B cell (primary cell): ENCODE measurements at regions not wholly inside any gene's neighbourhood (a gene's known extent, or its start where the extent isn't known, plus 50 kb on each side); places are given as distances from the start of the nearest gene placed in this dataset.

Experiments used
- ATAC-seq: fragments of 200-7000 bp; cut with Tn5 transposase; one replicate; pipeline ENCODE4 v1.10.0; 2021; ENCODE audit warnings: low read depth, mild to moderate bottlenecking, moderate number of reproducible peaks, moderate library complexity
- CTCF ChIA-PET: fragments of 350-600 bp; sonication (Branson Sonifier 250); formaldehyde crosslinking; loops from one replicate; lab custom pipeline; 2021; ENCODE audit warnings: antibody characterized with exemption, inconsistent platforms; lab: Charles Lee
- POLR2A ChIA-PET: fragments of 350-600 bp; sonication (Branson Sonifier 250); formaldehyde crosslinking; loops from one replicate; lab custom pipeline; 2021; ENCODE audit warnings: antibody characterized with exemption; lab: Charles Lee
- DNase-seq: peaks from one replicate; pipeline ENCODE4 v3.0.0; 2013
- H2AFZ ChIP-seq: 2 replicates; pipeline ENCODE4 v1.6.1; 2012; ENCODE audit warnings: mild to moderate bottlenecking, low read depth, low read length; ENCODE audit not compliant: insufficient read depth, poor library complexity, severe bottlenecking
- H3K27ac ChIP-seq, 2 donors: 1 replicate in 1 of 2; 2 replicates in 1 of 2; pipeline ENCODE4 v1.5.1; 2012 to 2013; ENCODE audit warnings: low read length in 2 of 2, mild to moderate bottlenecking in 2 of 2, moderate library complexity in 1 of 2
- H3K27me3 ChIP-seq, 4 experiments: fragments of 200-600 bp in 1 of 4; sonication (generic) in 1 of 4; replicated peaks in 1 of 4; 1 replicate in 2 of 4; 2 replicates in 2 of 4; pipeline versions ENCODE4 v1.6.1 to v1.7.0; 2013 to 2016; ENCODE audit warnings: low read length in 3 of 4, mild to moderate bottlenecking in 2 of 4, mixed read lengths in 1 of 4, moderate library complexity in 1 of 4; ENCODE audit not compliant: insufficient read depth in 4 of 4, control insufficient read depth in 3 of 4; ENCODE audit errors: control extremely low read depth in 1 of 4
- H3K36me3 ChIP-seq, 2 experiments: replicated peaks in 1 of 2; 1 replicate in 1 of 2; 2 replicates in 1 of 2; pipeline versions ENCODE4 v1.6.1 to v1.7.1; 2013; ENCODE audit warnings: low read length in 1 of 2; ENCODE audit not compliant: insufficient read depth in 2 of 2, control insufficient read depth in 1 of 2; ENCODE audit errors: control extremely low read depth in 1 of 2, extremely low read depth in 1 of 2
- H3K4me1 ChIP-seq, 2 donors: fragments of 200-600 bp in 1 of 2; sonication (generic) in 1 of 2; 1 replicate in 1 of 2; 2 replicates in 1 of 2; pipeline versions ENCODE4 v1.5.1 to v1.6.1; 2013 to 2017; ENCODE audit warnings: low read length in 2 of 2; ENCODE audit not compliant: control insufficient read depth in 2 of 2, insufficient read depth in 2 of 2
- H3K4me2 ChIP-seq: replicated peaks from 2 replicates; pipeline ENCODE3; 2012; ENCODE audit warnings: mild to moderate bottlenecking, low read depth, low read length; ENCODE audit not compliant: poor library complexity, severe bottlenecking
- H3K4me3 ChIP-seq, 5 experiments: fragments of 200-600 bp in 1 of 5; sonication (generic) in 1 of 5; 1 replicate in 3 of 5; 2 replicates in 2 of 5; pipeline versions ENCODE4 v1.5.1 to v1.7.0; 2011 to 2016; ENCODE audit warnings: low read length in 4 of 5, mild to moderate bottlenecking in 4 of 5, low read depth in 2 of 5, control low read depth in 1 of 5, moderate library complexity in 1 of 5; ENCODE audit not compliant: insufficient read depth in 1 of 5; ENCODE audit errors: control extremely low read depth in 1 of 5, extremely low read depth in 1 of 5
- H3K79me2 ChIP-seq: fragments of 200-600 bp; sonication (generic); one replicate; pipeline ENCODE4 v1.6.0; 2016; ENCODE audit warnings: low read length; ENCODE audit not compliant: control insufficient read depth, insufficient read depth
- H3K9ac ChIP-seq: fragments of 200-600 bp; sonication (generic); 2 replicates; pipeline ENCODE4 v1.6.1; 2017; ENCODE audit warnings: mild to moderate bottlenecking, low read length, moderate library complexity
- H3K9me3 ChIP-seq, 3 donors: one replicate each; pipeline versions ENCODE4 v1.6.1 to v1.7.1; 2013; ENCODE audit warnings: low read length in 2 of 3; ENCODE audit not compliant: control insufficient read depth in 2 of 3, insufficient read depth in 1 of 3; ENCODE audit errors: control extremely low read depth in 1 of 3
- H4K20me1 ChIP-seq: 2 replicates; pipeline ENCODE4 v1.6.0; 2012; ENCODE audit warnings: mild to moderate bottlenecking, low read length; ENCODE audit not compliant: insufficient read depth, control insufficient read depth, poor library complexity, severe bottlenecking
- H3K27ac Mint-ChIP-seq: one replicate; pipeline ENCODE4 v1.8.0; 2021; ENCODE audit warnings: mixed read lengths
- H3K27me3 Mint-ChIP-seq: one replicate; pipeline ENCODE4 v1.8.0; 2021; ENCODE audit warnings: mixed read lengths
- H3K4me1 Mint-ChIP-seq: one replicate; pipeline ENCODE4 v1.8.0; 2021; ENCODE audit warnings: mixed read lengths
- H3K4me3 Mint-ChIP-seq: one replicate; pipeline ENCODE4 v1.8.0; 2021; ENCODE audit warnings: mixed read lengths
- H3K9me3 Mint-ChIP-seq: one replicate; pipeline ENCODE4 v1.8.0; 2022; ENCODE audit warnings: mixed read lengths; ENCODE audit not compliant: insufficient read depth
- EZH2 ChIP-seq: IDR thresholded peaks from 2 replicates; pipeline ENCODE4 v1.6.1; 2012; ENCODE audit warnings: borderline replicate concordance, low read depth, mild to moderate bottlenecking, moderate library complexity, low read length; ENCODE audit not compliant: insufficient read depth, poor library complexity, severe bottlenecking
- WGBS: methylation state at CpG from one replicate; pipeline ENCODE4 v1.1.5; 2013; ENCODE audit warnings: missing lambda C conversion rate; ENCODE audit not compliant: insufficient coverage; 5-methylcytosine and 5-hydroxymethylcytosine counted together
- intact Hi-C: fragments of 100-400 bp; cut with micrococcal nuclease; formaldehyde crosslinking; loops from one replicate; pipeline ENCODE4 v1.10.0; 2022
- TF ChIP-seq, protein P1 (sequence below): fragments of 200-600 bp; IDR thresholded peaks from one replicate; pipeline ENCODE4 v1.8.0; 2022; ENCODE audit warnings: antibody characterized with exemption, mild to moderate bottlenecking

DNA sequence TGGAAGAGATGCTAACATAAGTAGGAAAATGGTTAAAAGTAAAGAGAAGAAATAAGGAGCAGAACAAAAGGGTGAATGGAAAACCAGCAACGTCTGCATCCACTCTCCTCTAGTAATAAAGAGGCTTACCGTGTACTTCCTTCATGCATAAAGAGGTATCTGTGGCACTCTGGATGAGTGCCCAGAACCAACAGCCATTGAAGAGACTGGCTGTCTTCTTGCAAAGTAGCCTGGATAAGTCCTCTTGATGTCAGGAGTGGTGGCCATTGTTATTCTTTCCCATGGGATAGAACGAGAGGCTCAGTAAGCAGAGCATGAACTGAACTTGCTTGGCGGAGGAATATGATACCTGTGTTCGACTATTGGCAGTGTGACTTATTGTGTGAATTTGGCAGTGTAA lies 186.2 kb upstream of the RASGRP1 start:
- Mint-ChIP-seq H3K27me3 (peaks cover 25% of the 10 kb centered on the region), H3K4me3 (no peak overlapping the region), H3K27ac (no peak overlapping the region), H3K9me3 (no peaks in the 10 kb centered on the region), H3K4me1 (no peaks in the 10 kb centered on the region)
- Histone ChIP-seq H3K36me3 (no peaks in the 10 kb centered on the region), H3K9me3 (no peaks in the 10 kb centered on the region), H3K4me1 (no peaks in the 10 kb centered on the region), H2AFZ (no peak overlapping the region), H3K4me2 (no peak overlapping the region), H4K20me1 (no peaks in the 10 kb centered on the region), H3K9ac (no peak overlapping the region), H3K4me3 (no peak overlapping the region), H3K27ac (no peak overlapping the region), H3K79me2 (no peaks in the 10 kb centered on the region), H3K27me3 (peaks cover 0 to 5% (median 1%) of the 10 kb centered on the region in 4 experiments)
- ChIA-PET CTCF (no interaction called here), POLR2A (no interaction called here)
- ATAC-seq, result no peak
- TF ChIP-seq, protein P1, sequence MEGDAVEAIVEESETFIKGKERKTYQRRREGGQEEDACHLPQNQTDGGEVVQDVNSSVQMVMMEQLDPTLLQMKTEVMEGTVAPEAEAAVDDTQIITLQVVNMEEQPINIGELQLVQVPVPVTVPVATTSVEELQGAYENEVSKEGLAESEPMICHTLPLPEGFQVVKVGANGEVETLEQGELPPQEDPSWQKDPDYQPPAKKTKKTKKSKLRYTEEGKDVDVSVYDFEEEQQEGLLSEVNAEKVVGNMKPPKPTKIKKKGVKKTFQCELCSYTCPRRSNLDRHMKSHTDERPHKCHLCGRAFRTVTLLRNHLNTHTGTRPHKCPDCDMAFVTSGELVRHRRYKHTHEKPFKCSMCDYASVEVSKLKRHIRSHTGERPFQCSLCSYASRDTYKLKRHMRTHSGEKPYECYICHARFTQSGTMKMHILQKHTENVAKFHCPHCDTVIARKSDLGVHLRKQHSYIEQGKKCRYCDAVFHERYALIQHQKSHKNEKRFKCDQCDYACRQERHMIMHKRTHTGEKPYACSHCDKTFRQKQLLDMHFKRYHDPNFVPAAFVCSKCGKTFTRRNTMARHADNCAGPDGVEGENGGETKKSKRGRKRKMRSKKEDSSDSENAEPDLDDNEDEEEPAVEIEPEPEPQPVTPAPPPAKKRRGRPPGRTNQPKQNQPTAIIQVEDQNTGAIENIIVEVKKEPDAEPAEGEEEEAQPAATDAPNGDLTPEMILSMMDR, result no peak
- no peak for TF ChIP-seq EZH2
- WGBS, result no CpG with 5 or more reads among the region's 5 CpGs
- no peak for DNase-seq
- intact Hi-C loops, result no loop called here

DNA sequence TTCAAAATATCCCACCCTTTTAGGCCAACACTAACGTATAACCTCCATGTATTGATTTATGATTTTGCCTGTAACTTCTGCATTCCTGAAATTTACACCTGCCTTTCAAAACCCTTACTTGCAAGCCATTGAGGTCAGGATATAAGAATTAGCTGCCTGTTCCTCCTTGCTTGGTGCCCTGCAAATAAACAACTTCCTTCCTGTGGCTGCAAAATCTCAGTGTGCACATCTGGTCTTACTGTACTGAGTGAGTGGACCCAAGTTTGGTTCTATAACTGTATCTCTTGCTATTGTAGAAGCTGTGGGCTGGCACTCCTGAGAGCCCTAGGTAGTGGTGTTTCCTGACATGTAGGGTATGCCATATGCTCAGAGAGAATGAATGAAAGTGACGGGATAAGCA lies 191.1 kb upstream of the RASGRP1 start:
- TF ChIP-seq EZH2, result no peak
- TF ChIP-seq, protein P1, result no peak
- ATAC-seq (no peak), DNase-seq (no peak)
- ChIA-PET CTCF (no interaction called here), POLR2A (no interaction called here)
- Histone ChIP-seq H3K27ac (no peak overlapping the region), H2AFZ (no peak overlapping the region), H3K27me3 (no peaks in the 10 kb centered on the region), H3K79me2 (no peaks in the 10 kb centered on the region), H3K9me3 (no peaks in the 10 kb centered on the region), H3K36me3 (no peaks in the 10 kb centered on the region), H3K4me2 (no peak overlapping the region), H3K4me3 (no peak overlapping the region), H4K20me1 (no peaks in the 10 kb centered on the region), H3K4me1 (no peaks in the 10 kb centered on the region), H3K9ac (no peak overlapping the region)
- peaks cover 20% of the 10 kb centered on the region for H3K27me3 Mint-ChIP-seq
- no peaks in the 10 kb centered on the region for H3K4me1 Mint-ChIP-seq
- H3K9me3 Mint-ChIP-seq, result no peaks in the 10 kb centered on the region
- WGBS, result 0% methylated on average over 2 of the region's 2 CpGs
- intact Hi-C loops, result no loop called here
- H3K4me3 Mint-ChIP-seq, result no peak overlapping the region
- no peak overlapping the region for H3K27ac Mint-ChIP-seq
